ENCODE measurements at regions not wholly inside any gene's neighbourhood (a gene's known extent, or its start where the extent isn't known, plus 50 kb on each side); places are given as distances from the start of the nearest gene placed in this dataset.

- no peaks in the 10 kb centered on the region for H3K79me1 ChIP-seq (ENCODE audit: low read depth, low read length)
- H3K27ac ChIP-seq (replicated peaks; ENCODE audit: low read length): no peak overlapping the region
- H3K14ac ChIP-seq (ENCODE audit: low read length): no peak overlapping the region
- H3K23ac ChIP-seq (ENCODE audit: low read depth, low read length, poor library complexity): no peak overlapping the region
- no peak overlapping the region for H2BK15ac ChIP-seq (ENCODE audit: low read length)
- no CpG with 5 or more reads among the region's 7 CpGs for WGBS, 2 donors (ENCODE audit: extremely low coverage in 2 of 2, insufficient read length in 2 of 2, insufficient replicate concordance in 1 of 2)
- no peak overlapping the region for H3K4me2 ChIP-seq (ENCODE audit: insufficient read depth, low read length, poor library complexity, severe bottlenecking)
- no peak overlapping the region for H4K91ac ChIP-seq (ENCODE audit: low read depth, low read length, poor library complexity)
- H3K36me3 ChIP-seq (replicated peaks in 1 of 2; ENCODE audit: control insufficient read depth in 2 of 2, insufficient read depth in 2 of 2, low read length in 2 of 2): no peaks in the 10 kb centered on the region
- H4K8ac ChIP-seq (ENCODE audit: low read depth, low read length): no peak overlapping the region
- no peak overlapping the region for H2BK120ac ChIP-seq (ENCODE audit: low read depth, low read length)
- no peak overlapping the region for H2BK5ac ChIP-seq (ENCODE audit: low read length)
- H3K4me1 ChIP-seq (ENCODE audit: control insufficient read depth in 2 of 2, insufficient read depth in 1 of 2, low read depth in 1 of 2, low read length in 2 of 2): no peaks in the 10 kb centered on the region
- H3K27me3 ChIP-seq (ENCODE audit: control insufficient read depth in 3 of 3, insufficient read depth in 3 of 3, low read depth in 1 of 3, low read length in 3 of 3): no peaks in the 10 kb centered on the region
- no peak overlapping the region for H2BK12ac ChIP-seq (ENCODE audit: low read length)
- no peak overlapping the region for H3K9ac ChIP-seq (ENCODE audit: low read depth, low read length, poor library complexity)
- no peaks in the 10 kb centered on the region for H3K9me3 ChIP-seq (replicated peaks in 1 of 2; ENCODE audit: control insufficient read depth in 2 of 2, insufficient read depth in 1 of 2, low read depth in 1 of 2, low read length in 2 of 2)
- DNase-seq (ENCODE audit: low spot score): no peak
- no peak overlapping the region for H3K4me3 ChIP-seq (ENCODE audit: low read length in 2 of 2)
- H2AK5ac ChIP-seq (ENCODE audit: low read depth, low read length): no peak overlapping the region
- H3K18ac ChIP-seq (ENCODE audit: low read length): no peak overlapping the region
- H3K4ac ChIP-seq (ENCODE audit: low read length): no peak overlapping the region
- H2AFZ ChIP-seq (ENCODE audit: low read length): peak overlapping the region; percentile 30
Observed at GRCh38 chr17:15886804-15887203, 58.1 kb upstream of the ADORA2B start.

- Histone ChIP-seq H3K4ac (ENCODE audit: low read length) (no peak overlapping the region), H3K27ac (replicated peaks; ENCODE audit: low read length) (no peak overlapping the region), H3K4me1 (ENCODE audit: control insufficient read depth in 2 of 2, insufficient read depth in 1 of 2, low read depth in 1 of 2, low read length in 2 of 2) (no peaks in the 10 kb centered on the region), H2BK5ac (ENCODE audit: low read length) (no peak overlapping the region), H2BK120ac (ENCODE audit: low read depth, low read length) (no peak overlapping the region), H3K9ac (ENCODE audit: low read depth, low read length, poor library complexity) (no peak overlapping the region), H2AK5ac (ENCODE audit: low read depth, low read length) (no peak overlapping the region), H3K79me1 (ENCODE audit: low read depth, low read length) (no peaks in the 10 kb centered on the region), H3K9me3 (replicated peaks in 1 of 2; ENCODE audit: control insufficient read depth in 2 of 2, insufficient read depth in 1 of 2, low read depth in 1 of 2, low read length in 2 of 2) (no peaks in the 10 kb centered on the region), H3K23ac (ENCODE audit: low read depth, low read length, poor library complexity) (no peak overlapping the region), H3K18ac (ENCODE audit: low read length) (no peak overlapping the region), H3K27me3 (ENCODE audit: control insufficient read depth in 3 of 3, insufficient read depth in 3 of 3, low read depth in 1 of 3, low read length in 3 of 3) (no peaks in the 10 kb centered on the region), H2AFZ (ENCODE audit: low read length) (no peak overlapping the region), H3K4me2 (ENCODE audit: insufficient read depth, low read length, poor library complexity, severe bottlenecking) (no peak overlapping the region), H3K14ac (ENCODE audit: low read length) (no peak overlapping the region), H2BK15ac (ENCODE audit: low read length) (no peak overlapping the region), H4K8ac (ENCODE audit: low read depth, low read length) (no peak overlapping the region), H4K91ac (ENCODE audit: low read depth, low read length, poor library complexity) (no peak overlapping the region), H3K4me3 (ENCODE audit: low read length in 2 of 2) (no peak overlapping the region), H2BK12ac (ENCODE audit: low read length) (no peak overlapping the region), H3K36me3 (replicated peaks in 1 of 2; ENCODE audit: control insufficient read depth in 2 of 2, insufficient read depth in 2 of 2, low read length in 2 of 2) (no peaks in the 10 kb centered on the region)
- no CpG with 5 or more reads among the region's 2 CpGs for WGBS, 2 donors (ENCODE audit: extremely low coverage in 2 of 2, insufficient read length in 2 of 2, insufficient replicate concordance in 1 of 2)
- DNase-seq (ENCODE audit: low spot score): no peak
Observed at GRCh38 chr17:15888436-15888835, 56.5 kb upstream of the ADORA2B start.

GRCh38 chr17:15890279-15890892 is 54.5 kb upstream of the ADORA2B start:
- H3K4me3 ChIP-seq (ENCODE audit: low read length in 2 of 2): no peak overlapping the region
- no peak for DNase-seq (ENCODE audit: low spot score)
- peaks cover 0 to 2% (median 0%) of the 10 kb centered on the region in 3 experiments for H3K27me3 ChIP-seq (ENCODE audit: control insufficient read depth in 3 of 3, insufficient read depth in 3 of 3, low read depth in 1 of 3, low read length in 3 of 3)
- H3K27ac ChIP-seq (replicated peaks; ENCODE audit: low read length): no peak overlapping the region
- no peaks in the 10 kb centered on the region for H3K9me3 ChIP-seq (replicated peaks in 1 of 2; ENCODE audit: control insufficient read depth in 2 of 2, insufficient read depth in 1 of 2, low read depth in 1 of 2, low read length in 2 of 2)
- H2BK15ac ChIP-seq (ENCODE audit: low read length): no peak overlapping the region
- no peak overlapping the region for H2BK12ac ChIP-seq (ENCODE audit: low read length)
- no peak overlapping the region for H3K4me2 ChIP-seq (ENCODE audit: insufficient read depth, low read length, poor library complexity, severe bottlenecking)
- no peak overlapping the region for H3K9ac ChIP-seq (ENCODE audit: low read depth, low read length, poor library complexity)
- H4K91ac ChIP-seq (ENCODE audit: low read depth, low read length, poor library complexity): no peak overlapping the region
- H4K8ac ChIP-seq (ENCODE audit: low read depth, low read length): no peak overlapping the region
- H2AK5ac ChIP-seq (ENCODE audit: low read depth, low read length): no peak overlapping the region
- H2AFZ ChIP-seq (ENCODE audit: low read length): no peak overlapping the region
- peaks cover 0 to 2% of the 10 kb centered on the region in 2 donors for H3K4me1 ChIP-seq (ENCODE audit: control insufficient read depth in 2 of 2, insufficient read depth in 1 of 2, low read depth in 1 of 2, low read length in 2 of 2)
- H3K4ac ChIP-seq (ENCODE audit: low read length): no peak overlapping the region
- H3K14ac ChIP-seq (ENCODE audit: low read length): no peak overlapping the region
- H2BK120ac ChIP-seq (ENCODE audit: low read depth, low read length): no peak overlapping the region
- no peak overlapping the region for H2BK5ac ChIP-seq (ENCODE audit: low read length)
- WGBS, 2 donors (ENCODE audit: extremely low coverage in 2 of 2, insufficient read length in 2 of 2, insufficient replicate concordance in 1 of 2): no CpG with 5 or more reads among the region's 3 CpGs
- H3K18ac ChIP-seq (ENCODE audit: low read length): no peak overlapping the region
- H3K79me1 ChIP-seq (ENCODE audit: low read depth, low read length): no peaks in the 10 kb centered on the region
- no peak overlapping the region for H3K23ac ChIP-seq (ENCODE audit: low read depth, low read length, poor library complexity)
- no peaks in the 10 kb centered on the region for H3K36me3 ChIP-seq (replicated peaks in 1 of 2; ENCODE audit: control insufficient read depth in 2 of 2, insufficient read depth in 2 of 2, low read length in 2 of 2)

GRCh38 chr17:15891318-15891717 is 53.6 kb upstream of the ADORA2B start:
- no peak overlapping the region for H2BK12ac ChIP-seq (ENCODE audit: low read length)
- H2BK5ac ChIP-seq (ENCODE audit: low read length): no peak overlapping the region
- no peak overlapping the region for H2BK120ac ChIP-seq (ENCODE audit: low read depth, low read length)
- no peak overlapping the region for H3K4me3 ChIP-seq (ENCODE audit: low read length in 2 of 2)
- no CpG with 5 or more reads among the region's 3 CpGs for WGBS, 2 donors (ENCODE audit: extremely low coverage in 2 of 2, insufficient read length in 2 of 2, insufficient replicate concordance in 1 of 2)
- H3K14ac ChIP-seq (ENCODE audit: low read length): no peak overlapping the region
- H2AFZ ChIP-seq (ENCODE audit: low read length): no peak overlapping the region
- H3K18ac ChIP-seq (ENCODE audit: low read length): no peak overlapping the region
- no peak overlapping the region for H2AK5ac ChIP-seq (ENCODE audit: low read depth, low read length)
- H3K23ac ChIP-seq (ENCODE audit: low read depth, low read length, poor library complexity): no peak overlapping the region
- H3K36me3 ChIP-seq (replicated peaks in 1 of 2; ENCODE audit: control insufficient read depth in 2 of 2, insufficient read depth in 2 of 2, low read length in 2 of 2): no peaks in the 10 kb centered on the region
- H3K4me2 ChIP-seq (ENCODE audit: insufficient read depth, low read length, poor library complexity, severe bottlenecking): no peak overlapping the region
- H3K4ac ChIP-seq (ENCODE audit: low read length): no peak overlapping the region
- H4K8ac ChIP-seq (ENCODE audit: low read depth, low read length): no peak overlapping the region
- no peak overlapping the region for H4K91ac ChIP-seq (ENCODE audit: low read depth, low read length, poor library complexity)
- no peak overlapping the region for H3K27ac ChIP-seq (replicated peaks; ENCODE audit: low read length)
- H3K9me3 ChIP-seq (replicated peaks in 1 of 2; ENCODE audit: control insufficient read depth in 2 of 2, insufficient read depth in 1 of 2, low read depth in 1 of 2, low read length in 2 of 2): no peaks in the 10 kb centered on the region
- H2BK15ac ChIP-seq (ENCODE audit: low read length): peak overlapping the region; percentile 67
- peaks cover 0 to 2% (median 0%) of the 10 kb centered on the region in 3 experiments for H3K27me3 ChIP-seq (ENCODE audit: control insufficient read depth in 3 of 3, insufficient read depth in 3 of 3, low read depth in 1 of 3, low read length in 3 of 3)
- DNase-seq (ENCODE audit: low spot score): no peak
- H3K79me1 ChIP-seq (ENCODE audit: low read depth, low read length): no peaks in the 10 kb centered on the region
- peaks cover 0 to 2% of the 10 kb centered on the region in 2 donors for H3K4me1 ChIP-seq (ENCODE audit: control insufficient read depth in 2 of 2, insufficient read depth in 1 of 2, low read depth in 1 of 2, low read length in 2 of 2)
- no peak overlapping the region for H3K9ac ChIP-seq (ENCODE audit: low read depth, low read length, poor library complexity)

Data from neuronal stem cell (in vitro differentiated cells).